ENCODE measurements at regions not wholly inside any gene's neighbourhood (a gene's known extent, or its start where the extent isn't known, plus 50 kb on each side); places are given as distances from the start of the nearest gene placed in this dataset.

DNA sequence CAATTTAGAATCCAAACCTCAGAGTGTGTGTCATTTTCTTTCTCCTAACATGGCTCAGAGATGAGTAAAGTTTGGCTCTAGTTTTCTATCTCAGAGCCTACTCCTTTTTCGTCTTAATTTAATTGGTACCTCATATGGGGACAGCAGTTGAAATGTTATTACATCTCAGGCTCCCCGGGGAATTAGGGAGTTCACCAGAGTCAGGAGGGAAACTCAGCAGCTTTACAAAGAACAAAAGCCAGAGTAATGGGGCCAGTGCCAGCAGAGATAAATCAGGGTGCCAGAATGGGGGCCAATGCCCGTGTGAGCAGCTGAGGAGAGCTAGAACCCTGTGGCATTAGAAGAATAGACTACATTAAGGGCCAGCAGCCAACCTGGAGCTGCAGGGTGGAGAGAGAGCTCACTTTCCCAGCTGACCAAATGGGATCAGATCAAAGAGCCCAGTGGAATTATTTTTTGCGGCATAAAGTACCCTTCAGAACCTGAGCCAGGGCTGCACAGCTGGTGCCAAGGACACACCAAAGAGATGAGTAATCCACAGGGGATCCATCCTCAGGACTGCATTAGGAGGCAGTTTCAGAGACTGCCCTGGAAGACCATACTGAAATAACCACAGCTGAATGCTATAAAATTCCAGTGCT, 207.1 kb upstream of the DKK2 start:
- Histone ChIP-seq H3K27me3 (ENCODE audit: insufficient read depth, poor library complexity, severe bottlenecking) (no peaks in the 10 kb centered on the region), H3K4me3 (replicated peaks; ENCODE audit: insufficient read depth, low read length) (no peak overlapping the region), H3K27ac (replicated peaks) (no peak overlapping the region)
- no peak for TF ChIP-seq SPI1 (IDR thresholded peaks at IDR 0.05; ENCODE audit: borderline replicate concordance, low read depth)
- TF ChIP-seq CTCF (IDR thresholded peaks at IDR 0.05; ENCODE audit: insufficient read depth, low read length): no peak
- no peak for TF ChIP-seq GABPA (IDR thresholded peaks at IDR 0.05; ENCODE audit: low read depth)
- TF ChIP-seq REST (IDR thresholded peaks at IDR 0.05; ENCODE audit: insufficient replicate concordance, low read depth): no peak
- TF ChIP-seq POLR2AphosphoS5 (IDR thresholded peaks at IDR 0.05; ENCODE audit: low read depth): no peak
- no peak for DNase-seq (ENCODE audit: low read depth in 1 of 2, low spot score in 1 of 2)

GRCh38 chr4:107220976-107221375, 184.9 kb upstream of the DKK2 start:
- H3K27ac ChIP-seq (replicated peaks): no peak overlapping the region
- TF ChIP-seq REST (IDR thresholded peaks at IDR 0.05; ENCODE audit: insufficient replicate concordance, low read depth) (no peak), POLR2AphosphoS5 (IDR thresholded peaks at IDR 0.05; ENCODE audit: low read depth) (no peak), GABPA (IDR thresholded peaks at IDR 0.05; ENCODE audit: low read depth) (no peak), SPI1 (IDR thresholded peaks at IDR 0.05; ENCODE audit: borderline replicate concordance, low read depth) (no peak), CTCF (IDR thresholded peaks at IDR 0.05; ENCODE audit: insufficient read depth, low read length) (no peak)
- H3K27me3 ChIP-seq (ENCODE audit: insufficient read depth, poor library complexity, severe bottlenecking): no peaks in the 10 kb centered on the region
- DNase-seq (ENCODE audit: low read depth in 1 of 2, low spot score in 1 of 2): no peak
- no peak overlapping the region for H3K4me3 ChIP-seq (replicated peaks; ENCODE audit: insufficient read depth, low read length)

DNA sequence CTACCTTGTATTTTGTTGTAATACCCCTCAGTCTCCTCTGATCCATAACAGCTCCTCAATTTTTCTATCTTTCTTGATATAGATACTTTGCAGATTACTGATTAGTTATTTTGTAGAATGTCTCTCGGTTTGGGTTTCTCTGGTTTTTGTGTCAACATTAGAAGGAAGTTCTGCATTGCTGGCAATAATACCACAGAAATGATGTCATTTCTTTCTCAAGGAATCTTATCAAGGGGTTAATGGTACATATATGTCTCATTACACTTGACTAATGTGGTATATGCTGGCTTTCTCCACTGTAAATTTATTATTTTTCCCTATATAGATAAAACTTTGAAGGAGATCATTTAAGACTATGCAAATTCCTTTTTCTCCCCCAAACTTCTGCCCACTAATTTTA, 183.6 kb upstream of the DKK2 start:
- H3K27ac ChIP-seq (replicated peaks): no peak overlapping the region
- no peaks in the 10 kb centered on the region for H3K27me3 ChIP-seq (ENCODE audit: insufficient read depth, poor library complexity, severe bottlenecking)
- DNase-seq (ENCODE audit: low read depth in 1 of 2, low spot score in 1 of 2): no peak
- TF ChIP-seq POLR2AphosphoS5 (IDR thresholded peaks at IDR 0.05; ENCODE audit: low read depth): no peak
- H3K4me3 ChIP-seq (replicated peaks; ENCODE audit: insufficient read depth, low read length): no peak overlapping the region

- Histone ChIP-seq H3K27me3 (ENCODE audit: insufficient read depth, poor library complexity, severe bottlenecking) (no peaks in the 10 kb centered on the region), H3K4me3 (replicated peaks; ENCODE audit: insufficient read depth, low read length) (no peak overlapping the region), H3K27ac (replicated peaks) (no peak overlapping the region)
- no peak for DNase-seq (ENCODE audit: low read depth in 1 of 2, low spot score in 1 of 2)
- TF ChIP-seq CTCF (IDR thresholded peaks at IDR 0.05; ENCODE audit: insufficient read depth, low read length): no peak
- no peak for TF ChIP-seq POLR2AphosphoS5 (IDR thresholded peaks at IDR 0.05; ENCODE audit: low read depth)
- no peak for TF ChIP-seq SPI1 (IDR thresholded peaks at IDR 0.05; ENCODE audit: borderline replicate concordance, low read depth)
- no peak for TF ChIP-seq GABPA (IDR thresholded peaks at IDR 0.05; ENCODE audit: low read depth)
- no peak for TF ChIP-seq REST (IDR thresholded peaks at IDR 0.05; ENCODE audit: insufficient replicate concordance, low read depth)
These were observed 180.3 kb upstream of the DKK2 start for GRCh38 chr4:107216379-107216778.
